HL-60 (cell line): ENCODE measurements at regions not wholly inside any gene's neighbourhood (a gene's known extent, or its start where the extent isn't known, plus 50 kb on each side); places are given as distances from the start of the nearest gene placed in this dataset.
"Not testable (repeated sequence)": the region's sequence is repeated elsewhere in the genome, so short reads cannot be mapped to it uniquely, and the experiment has no call there.

ENCODE experiments used
- DNase-seq, 2 experiments: peaks; one replicate each; pipeline ENCODE4 v3.0.0-alpha.2; 2010 to 2020; ENCODE audit warnings: low read depth in 1 of 2, low spot score in 1 of 2
- H3K27ac ChIP-seq: fragments of 250-450 bp; sonication (Bioruptor Pico); replicated peaks from 2 replicates; pipeline ENCODE4 v1.5.1; 2020; ENCODE audit warnings: mild to moderate bottlenecking, moderate library complexity
- H3K27me3 ChIP-seq: fragments of 250-450 bp; sonication (Bioruptor Pico); 2 replicates; pipeline ENCODE4 v1.5.1; 2021; ENCODE audit warnings: mild to moderate bottlenecking, moderate library complexity; ENCODE audit not compliant: insufficient read depth, poor library complexity, severe bottlenecking
- H3K4me3 ChIP-seq: replicated peaks from 2 replicates; pipeline ENCODE4 v1.5.1; 2011; ENCODE audit warnings: mild to moderate bottlenecking, control low read depth, low read length; ENCODE audit not compliant: insufficient read depth
- CTCF ChIP-seq: IDR thresholded peaks from one replicate; pipeline ENCODE4 v1.5.1; 2011; ENCODE audit warnings: low read length, control low read depth, inconsistent platforms; ENCODE audit not compliant: insufficient read depth
- GABPA ChIP-seq: IDR thresholded peaks from 2 replicates; pipeline ENCODE4 v1.6.1; 2012; ENCODE audit warnings: low read depth
- POLR2AphosphoS5 ChIP-seq: IDR thresholded peaks from 2 replicates; pipeline ENCODE4 v1.6.1; 2012; ENCODE audit warnings: low read depth
- REST ChIP-seq: IDR thresholded peaks from 2 replicates; pipeline ENCODE4 v1.6.1; 2012; ENCODE audit warnings: low read depth; ENCODE audit not compliant: insufficient replicate concordance
- SPI1 ChIP-seq: IDR thresholded peaks from 2 replicates; pipeline ENCODE4 v1.6.1; 2012; ENCODE audit warnings: low read depth, mild to moderate bottlenecking, borderline replicate concordance

- DNase-seq: no peak
- peaks cover 31% of the 10 kb centered on the region for H3K27me3 ChIP-seq
- TF ChIP-seq POLR2AphosphoS5 (no peak), GABPA (no peak), SPI1 (no peak), CTCF (no peak), REST (no peak)
- H3K27ac ChIP-seq: no peak overlapping the region
- no peak overlapping the region for H3K4me3 ChIP-seq
These were observed 51.2 kb upstream of the LBX1 start for GRCh38 chr10:101280511-101280910.

GRCh38 chr10:101280921-101281320, 51.7 kb upstream of the LBX1 start:
- H3K4me3 ChIP-seq, H3K27ac ChIP-seq: not testable (repeated sequence)

DNA sequence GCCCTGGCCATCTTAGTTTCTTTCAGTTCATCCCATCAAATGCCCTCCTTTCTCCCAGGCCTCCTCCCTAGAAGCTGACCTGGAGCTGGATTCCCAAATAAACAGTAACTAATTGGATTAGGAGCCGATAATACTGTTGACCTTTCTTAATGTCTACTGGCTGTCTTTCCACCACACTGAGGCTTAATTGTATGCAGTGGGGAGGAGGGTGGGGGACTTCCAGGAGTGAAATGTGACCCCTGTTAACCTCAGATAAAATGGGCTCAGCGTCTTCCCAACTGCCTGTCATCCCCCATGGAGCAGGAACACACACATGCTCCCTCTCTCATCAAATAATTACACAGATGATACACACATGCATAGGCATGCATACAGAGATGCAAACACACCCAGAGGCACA, 53.7 kb upstream of the LBX1 start:
- peaks cover 45% of the 10 kb centered on the region for H3K27me3 ChIP-seq
- H3K27ac ChIP-seq: no peak overlapping the region
- no peak overlapping the region for H3K4me3 ChIP-seq
- TF ChIP-seq GABPA: no peak
- TF ChIP-seq SPI1: no peak
- TF ChIP-seq CTCF: no peak
- TF ChIP-seq REST: no peak
- no peak for TF ChIP-seq POLR2AphosphoS5
- DNase-seq: no peak

More at GRCh38 chr10:101280921-101281320, 51.7 kb upstream of the LBX1 start:
- H3K27me3 ChIP-seq: peaks cover 31% of the 10 kb centered on the region
- DNase-seq: not testable (repeated sequence)

- Histone ChIP-seq H3K27ac (no peak overlapping the region), H3K4me3 (no peak overlapping the region), H3K27me3 (peaks cover 46% of the 10 kb centered on the region)
- DNase-seq: no peak
- no peak for TF ChIP-seq GABPA
- TF ChIP-seq POLR2AphosphoS5: no peak
- no peak for TF ChIP-seq CTCF
- TF ChIP-seq SPI1: no peak
- no peak for TF ChIP-seq REST
These were observed 54.5 kb upstream of the LBX1 start for GRCh38 chr10:101283762-101284100.
